ENCODE measurements at regions not wholly inside any gene's neighbourhood (a gene's known extent, or its start where the extent isn't known, plus 50 kb on each side); places are given as distances from the start of the nearest gene placed in this dataset.

DNA sequence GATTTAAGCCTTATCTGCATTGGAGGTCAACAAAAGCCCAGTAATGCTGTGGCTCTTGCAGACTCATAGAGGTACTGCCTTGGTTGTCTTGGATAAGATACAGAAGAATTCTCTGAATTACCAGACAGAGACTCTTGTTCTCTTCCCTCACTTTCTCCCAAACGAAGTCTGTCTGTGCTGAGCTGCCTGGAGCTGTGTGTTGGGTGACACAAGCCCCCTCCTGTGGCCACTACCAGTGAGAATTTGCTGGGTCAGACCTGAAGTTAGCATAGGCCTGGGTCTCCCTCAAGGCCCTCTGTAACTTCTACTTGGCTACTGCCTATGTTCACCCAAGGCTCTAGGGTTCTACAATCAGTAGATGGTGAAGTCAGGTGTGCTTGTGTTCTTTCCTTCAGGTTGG is 413.0 kb downstream of the PCDH20 start:
- H3K27ac Mint-ChIP-seq (ENCODE audit: unreplicated experiment), result no peak overlapping the region
- no peaks in the 10 kb centered on the region for H3K27me3 Mint-ChIP-seq (ENCODE audit: low read depth)
- DNase-seq (ENCODE audit: low spot score), result no peak
- peaks cover 39% of the 10 kb centered on the region for H3K9me3 Mint-ChIP-seq (ENCODE audit: low read depth)
- no peaks in the 10 kb centered on the region for H3K4me1 Mint-ChIP-seq (ENCODE audit: low read depth)
- no peaks in the 10 kb centered on the region for H3K36me3 Mint-ChIP-seq (ENCODE audit: low read depth)
- no peak overlapping the region for H3K4me3 Mint-ChIP-seq (ENCODE audit: unreplicated experiment)
- TF ChIP-seq, protein P1, sequence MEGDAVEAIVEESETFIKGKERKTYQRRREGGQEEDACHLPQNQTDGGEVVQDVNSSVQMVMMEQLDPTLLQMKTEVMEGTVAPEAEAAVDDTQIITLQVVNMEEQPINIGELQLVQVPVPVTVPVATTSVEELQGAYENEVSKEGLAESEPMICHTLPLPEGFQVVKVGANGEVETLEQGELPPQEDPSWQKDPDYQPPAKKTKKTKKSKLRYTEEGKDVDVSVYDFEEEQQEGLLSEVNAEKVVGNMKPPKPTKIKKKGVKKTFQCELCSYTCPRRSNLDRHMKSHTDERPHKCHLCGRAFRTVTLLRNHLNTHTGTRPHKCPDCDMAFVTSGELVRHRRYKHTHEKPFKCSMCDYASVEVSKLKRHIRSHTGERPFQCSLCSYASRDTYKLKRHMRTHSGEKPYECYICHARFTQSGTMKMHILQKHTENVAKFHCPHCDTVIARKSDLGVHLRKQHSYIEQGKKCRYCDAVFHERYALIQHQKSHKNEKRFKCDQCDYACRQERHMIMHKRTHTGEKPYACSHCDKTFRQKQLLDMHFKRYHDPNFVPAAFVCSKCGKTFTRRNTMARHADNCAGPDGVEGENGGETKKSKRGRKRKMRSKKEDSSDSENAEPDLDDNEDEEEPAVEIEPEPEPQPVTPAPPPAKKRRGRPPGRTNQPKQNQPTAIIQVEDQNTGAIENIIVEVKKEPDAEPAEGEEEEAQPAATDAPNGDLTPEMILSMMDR (IDR thresholded peaks at IDR 0.05), result no peak

DNA sequence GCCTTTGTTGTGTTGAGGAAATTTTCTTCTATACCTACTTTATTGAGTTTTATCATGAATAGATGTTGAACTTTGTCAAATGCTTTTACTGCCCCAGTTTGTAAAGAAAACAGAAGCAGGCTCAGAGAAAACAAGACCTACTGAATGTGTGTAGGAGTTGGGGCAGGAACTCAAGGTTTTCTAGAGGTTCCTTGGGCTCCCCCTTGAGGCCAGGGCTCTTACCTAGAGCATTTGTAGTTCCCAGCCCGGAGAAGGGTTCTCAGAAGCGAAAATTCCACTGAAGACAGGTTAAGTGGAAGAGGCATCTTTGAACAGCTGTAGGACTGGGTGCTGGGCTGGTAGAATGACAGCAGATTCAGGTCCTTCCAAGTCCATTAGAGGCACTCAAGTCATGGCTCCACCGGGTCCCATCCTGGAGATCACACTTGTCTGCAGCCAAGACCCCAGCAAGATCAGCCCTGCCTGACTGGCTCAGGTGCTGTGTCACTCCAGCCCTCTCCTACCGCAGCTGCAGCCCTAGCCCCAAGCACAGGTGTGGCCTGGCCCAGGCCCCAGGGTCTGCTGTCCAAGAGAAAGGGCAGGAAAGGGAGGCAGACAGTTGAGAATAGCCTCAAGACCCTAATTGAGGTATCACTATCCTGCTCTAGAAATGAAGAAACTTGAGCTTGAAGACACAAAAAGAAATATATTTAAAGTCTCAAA is 425.5 kb downstream of the PCDH20 start:
- TF ChIP-seq, protein P1 (IDR thresholded peaks at IDR 0.05), result no peak
- H3K9me3 Mint-ChIP-seq (ENCODE audit: low read depth), result no peaks in the 10 kb centered on the region
- no peak overlapping the region for H3K4me3 Mint-ChIP-seq (ENCODE audit: unreplicated experiment)
- H3K36me3 Mint-ChIP-seq (ENCODE audit: low read depth), result no peaks in the 10 kb centered on the region
- no peak for DNase-seq (ENCODE audit: low spot score)
- H3K27me3 Mint-ChIP-seq (ENCODE audit: low read depth), result peaks cover 4% of the 10 kb centered on the region
- no peak overlapping the region for H3K27ac Mint-ChIP-seq (ENCODE audit: unreplicated experiment)
- no peaks in the 10 kb centered on the region for H3K4me1 Mint-ChIP-seq (ENCODE audit: low read depth)

DNA sequence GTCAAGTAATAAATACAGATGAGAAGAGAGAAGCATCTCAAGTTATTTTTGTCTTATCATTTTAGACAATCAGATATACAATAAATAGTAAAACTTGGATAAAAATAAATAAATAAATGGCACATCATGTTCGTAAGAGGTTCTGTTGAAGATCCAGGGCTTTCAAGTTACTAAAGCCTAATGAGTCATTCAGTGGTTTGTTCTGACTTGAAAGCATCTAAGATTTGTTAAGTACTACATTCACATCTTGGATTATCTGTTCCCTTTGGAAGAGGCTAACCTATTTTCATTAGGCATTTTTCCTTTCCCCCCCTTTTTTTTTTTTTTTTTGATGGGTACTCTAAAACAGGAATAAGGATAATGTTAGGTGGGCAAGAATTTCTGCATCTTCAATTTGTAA is 429.3 kb downstream of the PCDH20 start:
- no peak for DNase-seq (ENCODE audit: low spot score)
- Mint-ChIP-seq H3K9me3 (ENCODE audit: low read depth) (peaks cover 7% of the 10 kb centered on the region), H3K4me1 (ENCODE audit: low read depth) (no peaks in the 10 kb centered on the region), H3K36me3 (ENCODE audit: low read depth) (no peaks in the 10 kb centered on the region), H3K4me3 (ENCODE audit: unreplicated experiment) (no peak overlapping the region), H3K27ac (ENCODE audit: unreplicated experiment) (no peak overlapping the region), H3K27me3 (ENCODE audit: low read depth) (peaks cover 4% of the 10 kb centered on the region)
- TF ChIP-seq, protein P1 (IDR thresholded peaks at IDR 0.05), result no peak

GRCh38 chr13:60981407-60981806 is 434.2 kb downstream of the PCDH20 start:
- peaks cover 4% of the 10 kb centered on the region for H3K27me3 Mint-ChIP-seq (ENCODE audit: low read depth)
- no peaks in the 10 kb centered on the region for H3K36me3 Mint-ChIP-seq (ENCODE audit: low read depth)
- no peak overlapping the region for H3K4me3 Mint-ChIP-seq (ENCODE audit: unreplicated experiment)
- no peak for DNase-seq (ENCODE audit: low spot score)
- TF ChIP-seq, protein P1 (IDR thresholded peaks at IDR 0.05), result no peak
- no peaks in the 10 kb centered on the region for H3K4me1 Mint-ChIP-seq (ENCODE audit: low read depth)
- H3K27ac Mint-ChIP-seq (ENCODE audit: unreplicated experiment), result no peak overlapping the region
- H3K9me3 Mint-ChIP-seq (ENCODE audit: low read depth), result peaks cover 8% of the 10 kb centered on the region

DNA sequence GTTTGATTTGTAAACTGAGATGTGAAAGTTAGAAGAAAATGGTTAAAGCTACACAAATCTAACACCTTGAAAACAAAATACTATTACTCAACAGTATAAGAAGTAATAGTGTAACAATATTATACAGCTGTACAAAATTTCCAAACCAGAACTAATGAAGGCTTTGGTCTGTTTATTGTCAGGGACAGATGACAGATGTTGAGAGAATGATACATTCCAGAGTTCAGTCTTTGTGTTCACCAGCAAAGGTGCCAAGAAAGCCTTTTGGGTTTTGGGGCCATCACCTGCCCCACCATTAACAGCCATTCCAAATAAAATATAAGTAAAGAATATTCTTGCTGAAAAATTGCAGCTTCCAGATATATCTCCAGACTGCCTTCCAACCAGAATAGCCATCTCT is 439.3 kb downstream of the PCDH20 start:
- H3K9me3 Mint-ChIP-seq (ENCODE audit: low read depth), result peaks cover 9% of the 10 kb centered on the region
- DNase-seq (ENCODE audit: low spot score), result no peak
- TF ChIP-seq, protein P1 (IDR thresholded peaks at IDR 0.05), result no peak
- no peak overlapping the region for H3K4me3 Mint-ChIP-seq (ENCODE audit: unreplicated experiment)
- no peak overlapping the region for H3K27ac Mint-ChIP-seq (ENCODE audit: unreplicated experiment)
- no peaks in the 10 kb centered on the region for H3K4me1 Mint-ChIP-seq (ENCODE audit: low read depth)
- H3K36me3 Mint-ChIP-seq (ENCODE audit: low read depth), result no peaks in the 10 kb centered on the region
- peaks cover 2% of the 10 kb centered on the region for H3K27me3 Mint-ChIP-seq (ENCODE audit: low read depth)

Measured in chondrocyte (in vitro differentiated cells).